K562 (cell line): ENCODE measurements at regions not wholly inside any gene's neighbourhood (a gene's known extent, or its start where the extent isn't known, plus 50 kb on each side); places are given as distances from the start of the nearest gene placed in this dataset.

Source experiments
- ATAC-seq: fragments of 200-7000 bp; cut with Tn5 transposase; 3 replicates; pipeline ENCODE4 v1.9.1; 2020; ENCODE audit warnings: moderate library complexity
- BruUV-seq: library from RNA; stranded (reverse); fragments of 400-500 nt; replicated peaks from 2 replicates; lab custom pipeline; 2021; lab: Mats Ljungman, UMichigan
- CTCF ChIA-PET: fragments of 300-600 bp; formaldehyde crosslinking; extraction: SDS; loops from one replicate; lab custom pipeline; 2021; ENCODE audit warnings: low intra/inter-chr PET ratio; lab: Yijun Ruan, JAX
- POLR2A ChIA-PET: fragments of 300-600, 350-650 bp; sonication (Branson Sonifier 250); formaldehyde crosslinking; extraction: SDS; loops from one replicate; lab custom pipeline; 2021; ENCODE audit warnings: antibody characterized with exemption, inconsistent platforms; lab: Yijun Ruan, JAX
- DNase-seq, 4 experiments: peaks; one replicate each; pipeline versions ENCODE4 v3.0.0 to v3.0.0-alpha.2; 2011 to 2018; ENCODE audit warnings: low spot score in 3 of 4, mixed read lengths in 3 of 4; ENCODE audit errors: extremely low read depth in 1 of 4
- FAIRE-seq: peaks from 2 replicates; lab custom pipeline; 2011; peaks lifted over from hg19 to GRCh38; lab: Jason Lieb, UNC
- H2AFZ ChIP-seq: 2 replicates; pipeline ENCODE4 v1.6.0; 2011; ENCODE audit warnings: low read depth, low read length, control low read depth, inconsistent platforms
- H3K27ac ChIP-seq: fragments of 200-600 bp; 3 replicates; pipeline ENCODE4 v1.8.0; 2011; ENCODE audit warnings: low read depth, mild to moderate bottlenecking, control low read depth, inconsistent platforms, low read length, moderate library complexity, mixed read lengths; ENCODE audit errors: extremely low read depth
- H3K27me3 ChIP-seq, 2 experiments: fragments of 300-600 bp in 1 of 2; 2 replicates in 1 of 2; 3 replicates in 1 of 2; pipeline versions ENCODE4 v1.6.0 to v1.8.0; 2011; ENCODE audit warnings: inconsistent platforms in 2 of 2, low read length in 2 of 2, mild to moderate bottlenecking in 1 of 2, mixed read lengths in 1 of 2, moderate library complexity in 1 of 2; ENCODE audit not compliant: control insufficient read depth in 2 of 2, insufficient read depth in 2 of 2
- H3K36me3 ChIP-seq: fragments of 300-600 bp; 3 replicates; pipeline ENCODE4 v1.8.0; 2011; ENCODE audit warnings: mild to moderate bottlenecking, low read length, inconsistent platforms; ENCODE audit not compliant: control insufficient read depth, insufficient read depth
- H3K4me1 ChIP-seq, 2 experiments: fragments of 200-600 bp in 1 of 2; replicated peaks in 1 of 2; 2 replicates in 1 of 2; 3 replicates in 1 of 2; pipeline versions ENCODE4 v1.5.1 to v1.8.0; 2011; ENCODE audit warnings: inconsistent platforms in 2 of 2, low read length in 2 of 2, mild to moderate bottlenecking in 1 of 2, mixed read lengths in 1 of 2, moderate library complexity in 1 of 2; ENCODE audit not compliant: control insufficient read depth in 2 of 2, insufficient read depth in 2 of 2
- H3K4me2 ChIP-seq: 2 replicates; pipeline ENCODE4 v1.6.1; 2011; ENCODE audit warnings: low read length, control low read depth, inconsistent platforms, mixed read lengths; ENCODE audit not compliant: insufficient read depth
- H3K4me3 ChIP-seq: fragments of 200-600 bp; sonication (generic), shearing (Covaris generic); 2 replicates; pipeline ENCODE4 v1.5.1; 2016; ENCODE audit warnings: control low read depth, inconsistent platforms
- H3K79me2 ChIP-seq: fragments of 200-600 bp; 3 replicates; pipeline ENCODE4 v1.8.0; 2011; ENCODE audit warnings: low read length, inconsistent platforms; ENCODE audit not compliant: control insufficient read depth, insufficient read depth
- H3K9ac ChIP-seq, 2 experiments: 2 replicates each; pipeline versions ENCODE4 v1.6.0 to v1.6.1; 2011; ENCODE audit warnings: low read depth in 2 of 2, low read length in 2 of 2, control low read depth in 1 of 2, inconsistent platforms in 1 of 2, mild to moderate bottlenecking in 1 of 2, mixed read lengths in 1 of 2; ENCODE audit not compliant: insufficient read depth in 1 of 2
- H3K9me1 ChIP-seq: one replicate; pipeline ENCODE4 v1.6.0; 2011; ENCODE audit warnings: inconsistent platforms, mild to moderate bottlenecking, low read length, moderate library complexity; ENCODE audit not compliant: control insufficient read depth, insufficient read depth
- H3K9me3 ChIP-seq: replicated peaks from 2 replicates; pipeline ENCODE4 v1.5.1; 2011; ENCODE audit warnings: low read depth, low read length, inconsistent platforms; ENCODE audit not compliant: control insufficient read depth, insufficient read depth
- H4K20me1 ChIP-seq: replicated peaks from 2 replicates; pipeline ENCODE4 v1.6.1; 2011; ENCODE audit warnings: low read length, inconsistent platforms, mixed read lengths; ENCODE audit not compliant: control insufficient read depth, insufficient read depth
- DACH1 ChIP-seq: fragments of 450-650 bp; IDR thresholded peaks from 2 replicates; pipeline ENCODE4 v1.6.1; 2018; ENCODE audit not compliant: partially characterized antibody
- KAT7 ChIP-seq: sonication (generic); formaldehyde crosslinking; IDR thresholded peaks from 2 replicates; pipeline ENCODE4 v1.8.0; 2022; ENCODE audit warnings: missing genetic modification reagents, mild to moderate bottlenecking, borderline replicate concordance
- KDM4B ChIP-seq, 2 experiments: fragments of 450-650 bp in 1 of 2; sonication (generic) in 1 of 2; IDR thresholded peaks; 2 replicates each; pipeline ENCODE4 v1.6.1; 2016 to 2017; ENCODE audit warnings: borderline replicate concordance in 2 of 2, antibody characterized with exemption in 1 of 2, low read depth in 1 of 2, mild to moderate bottlenecking in 1 of 2
- MYBL2 ChIP-seq, 2 experiments: fragments of 450-650 bp in 1 of 2; sonication (generic) in 1 of 2; formaldehyde crosslinking in 1 of 2; IDR thresholded peaks; 2 replicates each; pipeline versions ENCODE4 v1.6.1 to v1.8.1; 2017 to 2022; ENCODE audit warnings: borderline replicate concordance in 1 of 2, inconsistent platforms in 1 of 2, low read depth in 1 of 2, mild to moderate bottlenecking in 1 of 2, missing genetic modification reagents in 1 of 2, moderate library complexity in 1 of 2
- NR1H2 ChIP-seq: sonication (generic); formaldehyde crosslinking; IDR thresholded peaks from 2 replicates; pipeline ENCODE4 v1.4.0; 2020; ENCODE audit warnings: mild to moderate bottlenecking, missing genetic modification reagents
- PPARD ChIP-seq: fragments of 250-450 bp; sonication (Bioruptor Pico); IDR thresholded peaks from 2 replicates; pipeline ENCODE4 v1.8.0; 2022; ENCODE audit warnings: inconsistent platforms, mild to moderate bottlenecking, moderate library complexity
- SMARCE1 ChIP-seq: fragments of 450-650 bp; IDR thresholded peaks from 2 replicates; pipeline ENCODE4 v1.7.1; 2016; ENCODE audit warnings: mild to moderate bottlenecking
- TRIM28 ChIP-seq: fragments of 450-650 bp; IDR thresholded peaks from 2 replicates; pipeline ENCODE4 v1.6.1; 2017
- ZNF232 ChIP-seq: sonication (generic); formaldehyde crosslinking; IDR thresholded peaks from 2 replicates; pipeline ENCODE4 v1.8.0; 2022; ENCODE audit warnings: mild to moderate bottlenecking, missing genetic modification reagents
- ZNF589 ChIP-seq: fragments of 200-800 bp; sonication (Bioruptor generic); IDR thresholded peaks from 2 replicates; pipeline ENCODE4 v1.6.1; 2016; ENCODE audit warnings: low read depth, missing genetic modification characterization, missing compliant biosample characterization
- whole genome bisulfite sequencing: fragments of 100-300 bp; shearing (Covaris generic); methylation state at CpG from one replicate; pipeline ENCODE4 v1.1.6; 2016; ENCODE audit warnings: low coverage, mixed read lengths; ENCODE audit not compliant: insufficient coverage; ENCODE audit errors: missing lambda C conversion rate; 5-methylcytosine and 5-hydroxymethylcytosine counted together
- in situ Hi-C: fragments of 300-500 bp; cut with MboI; formaldehyde crosslinking; loops from 4 replicates; pipeline ENCODE4 v1.15.0; 2018; ENCODE audit warnings: inconsistent platforms, mixed read lengths
- intact Hi-C: fragments of 100-400 bp; cut with micrococcal nuclease; formaldehyde crosslinking; loops from 2 replicates; pipeline ENCODE4 v1.14.2; 2022
- TF ChIP-seq, protein P1 (sequence below): fragments of 450-650 bp; formaldehyde crosslinking; IDR thresholded peaks from 2 replicates; pipeline ENCODE4 v1.4.0; 2020; ENCODE audit warnings: mild to moderate bottlenecking
- TF ChIP-seq, protein P2 (sequence below): fragments of 250-450 bp; sonication (Bioruptor Pico); IDR thresholded peaks from 2 replicates; pipeline ENCODE4 v1.4.0; 2020; ENCODE audit warnings: borderline replicate concordance
- TF ChIP-seq, protein P3 (sequence below): IDR thresholded peaks from 2 replicates; pipeline ENCODE4 v1.6.1; 2012; ENCODE audit warnings: low read depth, low read length, improper control_type of control experiment, borderline replicate concordance
- TF ChIP-seq, protein P4 (sequence below): fragments of 450-650 bp; IDR thresholded peaks from 2 replicates; pipeline ENCODE4 v1.6.1; 2016; ENCODE audit warnings: mild to moderate bottlenecking

DNA sequence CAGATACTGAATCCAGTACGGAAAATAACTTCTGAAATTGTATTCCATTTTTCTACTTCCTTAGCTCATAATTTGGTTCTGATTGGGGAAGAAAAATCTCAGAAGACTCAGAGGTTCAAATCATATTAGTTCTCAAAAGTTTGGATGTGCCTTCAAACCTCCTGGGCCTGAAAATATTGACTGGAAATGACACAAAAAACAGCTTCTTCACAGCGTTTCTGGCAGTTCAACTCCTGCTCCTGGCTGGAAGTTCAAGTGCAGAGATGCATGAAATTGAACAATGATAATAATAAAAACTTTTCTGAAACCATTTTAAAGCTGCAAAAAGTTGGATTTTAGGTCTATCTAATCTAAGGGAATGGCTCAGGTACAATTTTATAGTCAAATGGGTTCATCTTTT lies 1459.9 kb upstream of the CELF4 start:
- 2% methylated on average over 2 of the region's 2 CpGs for WGBS
- in situ Hi-C loops = no loop called here
- TF ChIP-seq ZNF232 = no peak
- no peak for TF ChIP-seq KDM4B (IDR thresholded peaks at IDR 0.05; ENCODE audit: borderline replicate concordance in 2 of 2, low read depth in 1 of 2)
- no peak for TF ChIP-seq TRIM28
- TF ChIP-seq DACH1 = no peak
- TF ChIP-seq PPARD (CRISPR knock-in tag) = no peak
- TF ChIP-seq, protein P1, sequence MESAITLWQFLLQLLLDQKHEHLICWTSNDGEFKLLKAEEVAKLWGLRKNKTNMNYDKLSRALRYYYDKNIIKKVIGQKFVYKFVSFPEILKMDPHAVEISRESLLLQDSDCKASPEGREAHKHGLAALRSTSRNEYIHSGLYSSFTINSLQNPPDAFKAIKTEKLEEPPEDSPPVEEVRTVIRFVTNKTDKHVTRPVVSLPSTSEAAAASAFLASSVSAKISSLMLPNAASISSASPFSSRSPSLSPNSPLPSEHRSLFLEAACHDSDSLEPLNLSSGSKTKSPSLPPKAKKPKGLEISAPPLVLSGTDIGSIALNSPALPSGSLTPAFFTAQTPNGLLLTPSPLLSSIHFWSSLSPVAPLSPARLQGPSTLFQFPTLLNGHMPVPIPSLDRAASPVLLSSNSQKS (CRISPR knock-in tag) = no peak
- TF ChIP-seq ZNF589 (CRISPR knock-in tag) = no peak
- TF ChIP-seq MYBL2 (IDR thresholded peaks at IDR 0.05; ENCODE audit: low read depth) = no peak
- TF ChIP-seq MYBL2 (CRISPR knock-in tag; IDR thresholded peaks at IDR 0.05; ENCODE audit: borderline replicate concordance) = no peak
- TF ChIP-seq, protein P2, sequence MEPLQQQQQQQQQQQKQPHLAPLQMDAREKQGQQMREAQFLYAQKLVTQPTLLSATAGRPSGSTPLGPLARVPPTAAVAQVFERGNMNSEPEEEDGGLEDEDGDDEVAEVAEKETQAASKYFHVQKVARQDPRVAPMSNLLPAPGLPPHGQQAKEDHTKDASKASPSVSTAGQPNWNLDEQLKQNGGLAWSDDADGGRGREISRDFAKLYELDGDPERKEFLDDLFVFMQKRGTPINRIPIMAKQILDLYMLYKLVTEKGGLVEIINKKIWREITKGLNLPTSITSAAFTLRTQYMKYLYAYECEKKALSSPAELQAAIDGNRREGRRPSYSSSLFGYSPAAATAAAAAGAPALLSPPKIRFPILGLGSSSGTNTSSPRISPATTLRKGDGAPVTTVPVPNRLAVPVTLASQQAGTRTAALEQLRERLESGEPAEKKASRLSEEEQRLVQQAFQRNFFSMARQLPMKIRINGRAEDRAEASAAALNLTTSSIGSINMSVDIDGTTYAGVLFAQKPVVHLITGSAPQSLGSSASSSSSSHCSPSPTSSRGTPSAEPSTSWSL = no peak
- TF ChIP-seq KAT7 = no peak
- TF ChIP-seq, protein P3, sequence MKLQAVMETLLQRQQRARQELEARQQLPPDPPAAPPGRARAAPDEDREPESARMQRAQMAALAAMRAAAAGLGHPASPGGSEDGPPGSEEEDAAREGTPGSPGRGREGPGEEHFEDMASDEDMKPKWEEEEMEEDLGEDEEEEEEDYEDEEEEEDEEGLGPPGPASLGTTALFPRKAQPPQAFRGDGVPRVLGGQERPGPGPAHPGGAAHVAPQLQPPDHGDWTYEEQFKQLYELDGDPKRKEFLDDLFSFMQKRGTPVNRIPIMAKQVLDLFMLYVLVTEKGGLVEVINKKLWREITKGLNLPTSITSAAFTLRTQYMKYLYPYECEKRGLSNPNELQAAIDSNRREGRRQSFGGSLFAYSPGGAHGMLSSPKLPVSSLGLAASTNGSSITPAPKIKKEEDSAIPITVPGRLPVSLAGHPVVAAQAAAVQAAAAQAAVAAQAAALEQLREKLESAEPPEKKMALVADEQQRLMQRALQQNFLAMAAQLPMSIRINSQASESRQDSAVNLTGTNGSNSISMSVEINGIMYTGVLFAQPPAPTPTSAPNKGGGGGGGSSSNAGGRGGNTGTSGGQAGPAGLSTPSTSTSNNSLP = no peak
- no peak for TF ChIP-seq NR1H2 (CRISPR knock-in tag)
- TF ChIP-seq SMARCE1 = no peak
- TF ChIP-seq, protein P4, sequence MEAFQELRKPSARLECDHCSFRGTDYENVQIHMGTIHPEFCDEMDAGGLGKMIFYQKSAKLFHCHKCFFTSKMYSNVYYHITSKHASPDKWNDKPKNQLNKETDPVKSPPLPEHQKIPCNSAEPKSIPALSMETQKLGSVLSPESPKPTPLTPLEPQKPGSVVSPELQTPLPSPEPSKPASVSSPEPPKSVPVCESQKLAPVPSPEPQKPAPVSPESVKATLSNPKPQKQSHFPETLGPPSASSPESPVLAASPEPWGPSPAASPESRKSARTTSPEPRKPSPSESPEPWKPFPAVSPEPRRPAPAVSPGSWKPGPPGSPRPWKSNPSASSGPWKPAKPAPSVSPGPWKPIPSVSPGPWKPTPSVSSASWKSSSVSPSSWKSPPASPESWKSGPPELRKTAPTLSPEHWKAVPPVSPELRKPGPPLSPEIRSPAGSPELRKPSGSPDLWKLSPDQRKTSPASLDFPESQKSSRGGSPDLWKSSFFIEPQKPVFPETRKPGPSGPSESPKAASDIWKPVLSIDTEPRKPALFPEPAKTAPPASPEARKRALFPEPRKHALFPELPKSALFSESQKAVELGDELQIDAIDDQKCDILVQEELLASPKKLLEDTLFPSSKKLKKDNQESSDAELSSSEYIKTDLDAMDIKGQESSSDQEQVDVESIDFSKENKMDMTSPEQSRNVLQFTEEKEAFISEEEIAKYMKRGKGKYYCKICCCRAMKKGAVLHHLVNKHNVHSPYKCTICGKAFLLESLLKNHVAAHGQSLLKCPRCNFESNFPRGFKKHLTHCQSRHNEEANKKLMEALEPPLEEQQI = no peak

More for the DNA sequence above, 1459.9 kb upstream of the CELF4 start:
- no peak for FAIRE-seq
- Histone ChIP-seq H3K79me2 (no peaks in the 10 kb centered on the region), H3K9me1 (no peaks in the 10 kb centered on the region), H3K27me3 (no peaks in the 10 kb centered on the region), H3K4me3 (no peak overlapping the region), H3K9me3 (no peaks in the 10 kb centered on the region), H2AFZ (no peak overlapping the region), H3K9ac (no peak overlapping the region), H4K20me1 (no peaks in the 10 kb centered on the region), H3K4me1 (no peaks in the 10 kb centered on the region), H3K27ac (no peak overlapping the region), H3K4me2 (no peak overlapping the region), H3K36me3 (no peaks in the 10 kb centered on the region)
- ChIA-PET CTCF (no interaction called here), POLR2A (interaction anchor here (0.6 kb wide), 1 partner anchor 681 kb away, joined by 3 read pairs; no protein-coding TSS in a partner anchor)
- ATAC-seq = no peak
- intact Hi-C loops = no loop called here
- BruUV-seq = no TSS peak
- no peak for DNase-seq
